DOHH2 (cell line): ENCODE measurements at regions not wholly inside any gene's neighbourhood (a gene's known extent, or its start where the extent isn't known, plus 50 kb on each side); places are given as distances from the start of the nearest gene placed in this dataset.

Experiments used
- H3F3A ChIP-seq: fragments of 200-600 bp; sonication (generic), shearing (Covaris generic); 2 replicates; pipeline ENCODE4 v1.6.0; 2016; ENCODE audit warnings: antibody characterized with exemption, mild to moderate bottlenecking; ENCODE audit not compliant: control insufficient read depth, insufficient read depth
- H3K27ac ChIP-seq: fragments of 200-600 bp; sonication (generic); 2 replicates; pipeline ENCODE4 v1.5.1; 2014; ENCODE audit warnings: low read depth, mild to moderate bottlenecking, low read length, moderate library complexity
- H3K27me3 ChIP-seq: fragments of 200-600 bp; sonication (generic); 2 replicates; pipeline ENCODE4 v1.6.1; 2014; ENCODE audit warnings: mild to moderate bottlenecking, low read length, mixed read lengths; ENCODE audit not compliant: control insufficient read depth
- H3K36me3 ChIP-seq: fragments of 200-600 bp; sonication (generic); 2 replicates; pipeline ENCODE4 v1.6.1; 2014; ENCODE audit warnings: mild to moderate bottlenecking, low read length, moderate library complexity, mixed read lengths; ENCODE audit not compliant: control insufficient read depth
- H3K4me1 ChIP-seq: fragments of 200-600 bp; sonication (generic); 2 replicates; pipeline ENCODE4 v1.6.1; 2014; ENCODE audit warnings: mild to moderate bottlenecking, low read length, mixed read lengths; ENCODE audit not compliant: control insufficient read depth
- H3K4me2 ChIP-seq: fragments of 200-600 bp; sonication (generic); 2 replicates; pipeline ENCODE4 v1.6.0; 2014; ENCODE audit warnings: mild to moderate bottlenecking, low read length, moderate library complexity
- H3K4me3 ChIP-seq: fragments of 200-600 bp; sonication (generic); 2 replicates; pipeline ENCODE4 v1.5.1; 2014; ENCODE audit warnings: mild to moderate bottlenecking, low read length, mixed read lengths
- H3K79me2 ChIP-seq: fragments of 200-600 bp; sonication (generic); 2 replicates; pipeline ENCODE4 v1.6.1; 2014; ENCODE audit warnings: mild to moderate bottlenecking, low read length, mixed read lengths; ENCODE audit not compliant: control insufficient read depth
- H3K9me2 ChIP-seq: fragments of 200-600 bp; sonication (generic); replicated peaks from 2 replicates; pipeline ENCODE4 v1.6.1; 2014; ENCODE audit warnings: mild to moderate bottlenecking, low read length, mixed read lengths; ENCODE audit not compliant: control insufficient read depth
- H3K9me3 ChIP-seq: fragments of 200-600 bp; sonication (generic); 2 replicates; pipeline ENCODE4 v1.6.1; 2014; ENCODE audit warnings: antibody characterized with exemption, low read length, mixed read lengths; ENCODE audit not compliant: control insufficient read depth, insufficient read depth
- H4K20me1 ChIP-seq: fragments of 200-600 bp; sonication (generic); 2 replicates; pipeline ENCODE4 v1.6.0; 2014; ENCODE audit warnings: low read depth, mild to moderate bottlenecking, antibody characterized with exemption, low read length, moderate library complexity; ENCODE audit not compliant: control insufficient read depth, insufficient read depth
- CTCF ChIP-seq: fragments of 200-600 bp; sonication (generic); IDR thresholded peaks from one replicate; pipeline ENCODE4 v1.5.1; 2014; ENCODE audit warnings: antibody characterized with exemption, mild to moderate bottlenecking, low read depth, low read length; ENCODE audit not compliant: poor library complexity, severe bottlenecking
- EZH2phosphoT487 ChIP-seq: fragments of 200-600 bp; sonication (generic); IDR thresholded peaks from 2 replicates; pipeline ENCODE4 v1.6.1; 2017; ENCODE audit warnings: borderline replicate concordance, mild to moderate bottlenecking, antibody characterized with exemption, low read length, moderate library complexity, mixed read lengths

GRCh38 chr4:41374490-41374889 is 117.8 kb downstream of the UCHL1 start:
- Histone ChIP-seq H3K4me3 (no peak overlapping the region), H3K9me3 (no peaks in the 10 kb centered on the region), H3K4me2 (no peak overlapping the region), H3F3A (no peaks in the 10 kb centered on the region), H4K20me1 (no peaks in the 10 kb centered on the region), H3K36me3 (no peaks in the 10 kb centered on the region), H3K79me2 (no peaks in the 10 kb centered on the region), H3K9me2 (no peaks in the 10 kb centered on the region), H3K4me1 (no peaks in the 10 kb centered on the region), H3K27ac (no peak overlapping the region), H3K27me3 (peaks cover 6% of the 10 kb centered on the region)
- TF ChIP-seq EZH2phosphoT487 = no peak
- TF ChIP-seq CTCF = no peak

GRCh38 chr4:41375561-41375960 is 118.8 kb downstream of the UCHL1 start:
- Histone ChIP-seq H3F3A (no peaks in the 10 kb centered on the region), H3K79me2 (no peaks in the 10 kb centered on the region), H3K4me1 (no peaks in the 10 kb centered on the region), H3K27ac (no peak overlapping the region), H3K9me3 (no peaks in the 10 kb centered on the region), H4K20me1 (no peaks in the 10 kb centered on the region), H3K36me3 (no peaks in the 10 kb centered on the region), H3K4me3 (no peak overlapping the region), H3K27me3 (0 out of 2 replicates have a peak, but pooled peaks cover 2% of the 10 kb centered on the region), H3K4me2 (no peak overlapping the region), H3K9me2 (no peaks in the 10 kb centered on the region)
- no peak for TF ChIP-seq EZH2phosphoT487
- TF ChIP-seq CTCF = no peak

GRCh38 chr4:41377196-41377595 is 120.5 kb downstream of the UCHL1 start:
- H3K4me3 ChIP-seq = no peak overlapping the region
- H3K4me1 ChIP-seq = no peaks in the 10 kb centered on the region
- no peak for TF ChIP-seq CTCF
- TF ChIP-seq EZH2phosphoT487 = no peak
- H3K4me2 ChIP-seq = no peak overlapping the region
- H3F3A ChIP-seq = no peaks in the 10 kb centered on the region
- H3K27ac ChIP-seq = no peak overlapping the region
- no peaks in the 10 kb centered on the region for H3K9me2 ChIP-seq
- H3K27me3 ChIP-seq = peaks cover 5% of the 10 kb centered on the region; the same call in 1 of the 2 replicates
- no peaks in the 10 kb centered on the region for H4K20me1 ChIP-seq
- H3K36me3 ChIP-seq = no peaks in the 10 kb centered on the region
- H3K9me3 ChIP-seq = no peaks in the 10 kb centered on the region
- H3K79me2 ChIP-seq = no peaks in the 10 kb centered on the region
